Left ventricle myocardium superior (tissue), 1 donor: ENCODE measurements at regions not wholly inside any gene's neighbourhood (a gene's known extent, or its start where the extent isn't known, plus 50 kb on each side); places are given as distances from the start of the nearest gene placed in this dataset.

Source experiments
- ATAC-seq: fragments of 200-7000 bp; cut with Tn5 transposase; one replicate; pipeline ENCODE4 v1.9.1; 2020; ENCODE audit warnings: mild to moderate bottlenecking, moderate library complexity
- DNase-seq: peaks from one replicate; pipeline ENCODE4 v3.0.0-alpha.2; 2020
- intact Hi-C: fragments of 100-400 bp; cut with micrococcal nuclease; formaldehyde crosslinking; loops from one replicate; pipeline ENCODE4 v1.11.0; 2022
- donor health status: DM: no; HTN: yes; CAD: no; lungs with severe emphysema.

GRCh38 chr10:120700426-120700825 lies 150.7 kb upstream of the WDR11 start:
- intact Hi-C loops = no loop called here
- DNase-seq (no peak), ATAC-seq (no peak)

- ATAC-seq = no peak
- DNase-seq = no peak
- intact Hi-C loops = no loop called here
Measured at GRCh38 chr10:120701381-120701780, 149.8 kb upstream of the WDR11 start.

- ATAC-seq (no peak), DNase-seq (no peak)
- intact Hi-C loops = no loop called here
Measured at GRCh38 chr10:120702032-120702431, 149.1 kb upstream of the WDR11 start.

- DNase-seq (no peak), ATAC-seq (no peak)
- intact Hi-C loops = no loop called here
Measured at GRCh38 chr10:120705309-120705708, 145.9 kb upstream of the WDR11 start.

DNA sequence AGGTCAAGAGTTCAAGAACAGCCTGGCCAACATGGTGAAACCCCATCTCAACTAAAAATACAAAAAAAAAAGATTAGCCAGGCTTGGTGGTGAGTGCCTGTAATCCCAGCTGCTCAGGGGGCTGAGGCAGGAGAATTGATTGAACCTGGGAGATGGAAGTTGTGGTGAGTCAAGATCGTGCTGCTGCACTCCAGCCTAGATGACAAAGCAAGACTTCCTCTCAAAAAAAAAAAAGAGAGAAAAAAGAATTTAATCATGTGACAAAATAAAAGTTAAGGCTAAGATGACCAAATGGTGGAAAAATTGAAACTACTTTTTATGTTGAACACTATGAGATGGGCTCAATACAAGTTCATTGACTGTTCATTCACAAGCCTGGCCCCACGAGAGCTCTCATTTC lies 141.1 kb upstream of the WDR11 start:
- no peak for DNase-seq
- ATAC-seq = no peak
- intact Hi-C loops = no loop called here

DNA sequence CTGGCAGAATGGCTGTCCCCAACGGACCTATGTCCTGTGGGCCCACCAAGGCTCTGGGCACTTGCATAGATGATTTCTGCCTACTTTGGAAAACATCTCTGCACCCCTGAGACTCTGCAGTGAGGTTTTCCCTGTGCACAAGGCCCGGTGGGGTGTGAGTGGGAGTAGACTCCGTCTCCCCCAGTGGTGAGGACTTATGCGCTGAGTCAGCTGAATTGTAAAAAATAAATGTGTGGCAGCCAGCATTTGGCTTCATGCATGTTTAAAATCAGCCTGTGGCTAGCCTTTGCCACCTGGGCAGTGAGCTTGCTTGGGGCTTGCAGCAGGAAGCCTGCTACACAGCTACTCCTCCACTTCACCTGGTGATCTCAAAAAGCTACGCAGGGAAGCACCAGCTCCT lies 139.3 kb upstream of the WDR11 start:
- no peak for ATAC-seq
- intact Hi-C loops = no loop called here

DNA sequence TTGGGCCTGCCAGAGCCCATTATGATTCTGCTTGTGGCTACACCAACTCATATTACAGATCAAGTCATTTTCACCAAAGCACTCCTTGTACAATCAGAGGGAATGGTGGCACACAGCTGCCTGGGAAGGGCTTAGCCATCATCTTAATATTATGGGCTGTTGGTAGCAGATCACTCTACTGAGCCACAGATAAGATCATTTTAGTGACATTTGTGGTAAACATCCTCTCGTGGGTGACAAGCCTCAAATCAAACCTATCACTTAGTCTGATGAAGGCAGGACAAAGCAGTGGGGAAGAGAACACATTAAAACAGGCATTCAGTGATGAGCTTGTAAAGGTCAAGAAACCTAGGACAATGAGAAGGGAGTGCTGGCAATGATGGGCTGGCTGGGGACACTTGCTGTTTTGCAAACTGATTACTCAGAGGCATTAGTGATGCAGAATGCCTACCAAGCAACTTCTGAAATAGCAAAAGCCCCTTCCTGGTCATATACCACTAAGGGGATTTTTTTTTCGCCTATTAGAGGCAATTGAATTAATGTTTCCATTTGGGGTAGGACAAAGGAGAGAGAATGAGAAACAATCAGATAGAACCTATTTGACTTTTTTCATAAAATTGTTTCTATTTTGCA lies 137.5 kb upstream of the WDR11 start:
- no peak for DNase-seq
- intact Hi-C loops = no loop called here
- no peak for ATAC-seq

More for the DNA sequence above, 139.3 kb upstream of the WDR11 start:
- DNase-seq = no peak

- ATAC-seq = no peak
Measured at GRCh38 chr10:120715171-120715570, 136.0 kb upstream of the WDR11 start.

GRCh38 chr10:120719333-120719732 lies 131.8 kb upstream of the WDR11 start:
- ATAC-seq = no peak
- DNase-seq = no peak
- intact Hi-C loops = no loop called here

More at GRCh38 chr10:120715171-120715570, 136.0 kb upstream of the WDR11 start:
- intact Hi-C loops = no loop called here
- DNase-seq = no peak

DNA sequence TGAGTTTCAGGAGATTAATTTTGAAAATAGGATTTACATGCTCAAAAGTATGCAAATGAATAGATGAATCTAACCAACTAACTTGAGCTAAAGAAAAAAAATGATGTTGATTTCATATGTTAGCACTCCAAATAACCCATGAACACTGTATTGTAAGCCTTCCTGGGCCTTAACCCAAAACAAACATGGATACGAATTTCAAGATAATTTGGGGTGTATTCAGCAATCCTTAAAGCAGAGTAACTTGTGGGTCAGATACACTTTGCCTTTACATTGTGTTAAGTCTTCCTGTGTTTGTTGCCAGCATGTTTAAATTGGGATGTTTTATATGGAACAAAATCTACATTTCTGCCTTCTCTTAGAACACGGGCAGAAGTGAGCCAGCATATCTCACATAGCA lies 124.2 kb upstream of the WDR11 start:
- ATAC-seq (no peak), DNase-seq (no peak)
- intact Hi-C loops = no loop called here

- ATAC-seq = no peak
- intact Hi-C loops = no loop called here
- no peak for DNase-seq
Measured at GRCh38 chr10:120729547-120729946, 121.6 kb upstream of the WDR11 start.

DNA sequence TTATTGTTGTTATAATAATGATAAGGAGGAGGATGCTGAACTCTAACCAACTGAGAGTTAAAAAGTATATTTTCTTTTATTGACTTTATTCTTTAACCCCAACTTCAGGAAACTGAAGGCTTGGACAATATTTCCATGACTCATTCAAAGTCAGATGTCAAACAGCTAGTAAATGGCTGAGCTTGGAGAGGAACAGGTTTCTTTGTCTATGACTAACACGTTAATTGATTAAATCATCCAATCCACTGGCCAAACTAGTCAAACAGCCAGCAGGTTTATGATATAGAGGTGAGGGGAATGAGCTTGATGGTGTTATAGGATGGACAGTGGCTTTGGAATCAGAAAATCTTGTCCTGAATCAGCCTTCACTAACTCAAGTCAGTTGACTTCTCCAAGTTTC lies 119.1 kb upstream of the WDR11 start:
- ATAC-seq (no peak), DNase-seq (no peak)
- intact Hi-C loops = no loop called here

DNA sequence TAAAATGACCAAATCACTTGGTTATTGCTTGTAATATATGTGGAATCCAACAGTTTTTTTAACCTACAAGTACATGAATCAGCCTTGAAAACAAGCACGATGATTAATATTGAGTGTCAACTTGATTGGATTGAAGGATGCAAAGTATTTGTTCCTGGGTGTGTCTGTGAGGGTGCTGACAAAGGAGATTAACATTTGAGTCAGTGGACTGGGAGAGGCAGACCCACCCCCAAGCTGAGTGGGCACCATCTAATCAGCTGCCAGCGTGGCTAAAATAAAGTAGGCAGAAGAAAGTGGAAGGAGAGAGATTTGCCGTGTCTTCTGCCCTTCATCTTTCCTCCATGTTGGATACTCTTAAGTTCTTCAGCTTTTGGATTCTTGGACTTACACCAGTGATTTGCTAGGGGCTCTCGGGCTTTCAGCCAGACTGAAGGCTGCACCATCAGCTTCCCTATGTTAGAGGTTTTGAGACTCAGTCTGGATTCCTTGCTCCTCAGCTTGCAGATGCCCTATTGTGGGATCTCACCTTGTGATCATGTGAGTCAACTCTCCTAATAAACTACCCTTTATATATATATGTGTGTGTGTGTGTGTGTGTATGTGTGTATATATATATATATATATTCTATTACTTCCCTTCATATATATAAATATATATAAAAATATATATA lies 118.4 kb upstream of the WDR11 start:
- intact Hi-C loops = no loop called here
- no peak for DNase-seq
- no peak for ATAC-seq

GRCh38 chr10:120734483-120735078 lies 116.6 kb upstream of the WDR11 start:
- ATAC-seq (no peak), DNase-seq (no peak)
- intact Hi-C loops = no loop called here

DNA sequence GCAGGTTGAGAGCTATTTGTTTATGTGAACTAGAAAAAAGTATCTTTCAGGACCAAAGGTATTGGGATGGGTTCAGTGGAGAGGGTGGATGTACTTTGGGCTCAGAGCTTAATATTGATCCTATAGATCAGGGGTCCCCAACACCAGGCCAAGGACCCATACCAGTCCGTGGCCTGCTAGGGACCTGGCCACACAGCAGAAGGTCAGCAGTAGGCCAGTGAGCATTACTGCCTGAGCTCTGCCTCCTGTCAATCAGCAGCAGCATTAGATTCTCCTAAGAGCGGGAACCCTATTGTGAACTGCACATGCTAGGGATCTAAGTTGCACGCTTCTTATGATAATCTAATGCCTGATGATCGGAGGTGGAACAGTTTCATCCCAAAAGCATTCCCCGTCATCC lies 115.8 kb upstream of the WDR11 start:
- intact Hi-C loops = no loop called here
- ATAC-seq (no peak), DNase-seq (no peak)

DNA sequence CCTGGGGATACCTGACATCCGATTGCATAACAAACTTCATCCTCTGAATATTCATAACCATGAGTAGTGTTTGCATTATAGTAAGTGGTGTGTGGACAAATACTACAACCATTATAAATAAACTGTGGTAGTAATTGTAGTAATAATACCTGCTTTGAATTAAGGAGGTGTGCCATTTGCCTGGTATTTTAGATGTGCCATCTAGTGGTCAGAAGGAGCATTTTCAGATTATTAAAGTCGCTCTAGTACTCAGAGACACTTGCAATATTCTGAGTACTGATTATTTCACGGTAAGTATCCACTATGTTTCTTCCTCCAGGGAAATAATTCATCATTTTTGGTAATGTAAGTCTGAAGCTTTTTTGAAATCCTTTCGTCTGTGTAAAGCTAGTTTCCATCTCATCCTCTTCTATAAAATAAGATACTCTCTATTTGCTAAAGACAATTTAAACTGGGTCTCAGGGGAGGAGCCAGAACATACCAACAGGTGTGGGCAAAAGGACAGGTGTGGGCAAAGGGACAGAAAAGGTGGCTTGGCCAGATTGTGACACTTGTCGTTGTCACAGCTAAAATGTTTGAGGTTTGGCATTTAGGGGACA lies 115.3 kb upstream of the WDR11 start:
- ATAC-seq = no peak
- no peak for DNase-seq
- intact Hi-C loops = no loop called here

- intact Hi-C loops = no loop called here
- DNase-seq (no peak), ATAC-seq (no peak)
Measured at GRCh38 chr10:120736377-120736776, 114.8 kb upstream of the WDR11 start.

DNA sequence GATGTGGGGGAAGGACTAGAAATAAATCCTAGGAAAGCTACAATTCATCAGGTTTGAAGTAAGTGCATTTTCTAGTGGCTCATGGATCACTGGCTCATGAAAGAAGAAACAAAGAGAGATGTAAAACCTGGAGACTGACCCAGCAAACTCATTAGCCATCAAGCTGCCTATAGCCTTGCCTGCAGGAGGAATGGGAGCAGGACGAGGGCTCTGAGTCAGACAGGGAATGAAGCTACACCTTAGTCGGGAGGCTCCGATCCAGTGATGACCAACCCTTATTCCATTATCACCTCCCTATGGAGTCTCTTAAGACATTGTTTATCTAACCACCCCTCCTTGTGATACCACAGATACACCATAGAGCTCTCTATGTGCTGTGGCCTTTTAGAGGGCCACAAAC lies 112.5 kb upstream of the WDR11 start:
- DNase-seq (no peak), ATAC-seq (no peak)
- intact Hi-C loops = no loop called here

- no peak for DNase-seq
- ATAC-seq = no peak
- intact Hi-C loops = no loop called here
Measured at GRCh38 chr10:120741396-120741795, 109.8 kb upstream of the WDR11 start.

GRCh38 chr10:120742373-120742772 lies 108.8 kb upstream of the WDR11 start:
- intact Hi-C loops = no loop called here
- no peak for DNase-seq
- ATAC-seq = no peak

DNA sequence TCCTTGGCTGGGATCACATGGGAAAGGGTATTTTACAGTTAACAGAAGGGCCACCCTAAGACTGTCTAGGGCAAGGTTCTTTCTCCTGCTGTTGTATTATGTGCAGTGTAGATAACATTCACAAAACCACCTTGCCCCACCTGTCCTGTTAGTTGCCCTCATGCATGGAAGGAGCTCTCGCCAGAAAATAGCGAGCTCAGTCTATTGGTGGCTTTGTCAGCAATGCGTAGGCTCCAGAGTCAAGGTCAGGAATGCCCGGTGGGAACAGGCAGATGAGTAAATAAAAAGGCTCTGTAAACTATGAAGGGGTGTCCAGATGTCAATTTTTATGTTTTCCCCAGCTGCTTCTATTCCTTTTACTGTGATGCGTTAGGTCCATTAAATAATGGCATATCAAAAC lies 107.1 kb upstream of the WDR11 start:
- ATAC-seq (no peak), DNase-seq (no peak)
- intact Hi-C loops = no loop called here
